ENCODE measurements at regions not wholly inside any gene's neighbourhood (a gene's known extent, or its start where the extent isn't known, plus 50 kb on each side); places are given as distances from the start of the nearest gene placed in this dataset.

DNA sequence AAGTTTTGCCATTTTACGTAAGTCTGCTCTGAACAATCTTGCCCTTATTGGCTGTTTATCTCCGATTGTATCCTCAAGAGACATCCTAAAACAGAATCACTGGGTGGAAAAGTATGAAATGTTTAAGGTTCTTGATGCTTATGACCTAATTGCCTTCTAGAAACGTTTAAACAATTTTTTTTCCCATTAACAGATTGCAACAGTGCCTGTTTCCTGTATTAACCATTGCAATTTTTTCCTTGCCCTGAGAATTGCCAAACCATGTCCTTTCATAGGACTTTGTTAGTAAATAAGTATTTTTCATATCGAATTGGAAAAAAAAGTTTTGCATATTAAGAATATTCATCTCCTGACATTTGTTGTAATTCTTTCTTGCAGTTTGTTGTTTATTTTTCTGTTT, 639.8 kb downstream of the INHBA start:
- H3K4me1 ChIP-seq (ENCODE audit: control insufficient read depth in 2 of 2, insufficient read depth in 2 of 2, low read length in 2 of 2) = no peaks in the 10 kb centered on the region
- H3K4me3 ChIP-seq (ENCODE audit: control extremely low read depth in 1 of 5, extremely low read depth in 1 of 5, insufficient read depth in 1 of 5, low read depth in 2 of 5, low read length in 4 of 5) = no peak overlapping the region
- ChIA-PET POLR2A (no interaction called here), CTCF (no interaction called here)
- ATAC-seq (ENCODE audit: low read depth) = no peak
- H3K9ac ChIP-seq (ENCODE audit: low read length) = no peak overlapping the region
- no CpG with 5 or more reads among the region's 4 CpGs for whole genome bisulfite sequencing (ENCODE audit: insufficient coverage)
- intact Hi-C loops (cut with micrococcal nuclease) = no loop called here
- Mint-ChIP-seq H3K4me1 (no peaks in the 10 kb centered on the region), H3K27me3 (no peaks in the 10 kb centered on the region), H3K4me3 (no peak overlapping the region), H3K27ac (no peak overlapping the region), H3K9me3 (ENCODE audit: insufficient read depth) (no peaks in the 10 kb centered on the region)
- H3K27ac ChIP-seq (ENCODE audit: low read length in 2 of 2) = no peak overlapping the region
- no peaks in the 10 kb centered on the region for H3K27me3 ChIP-seq (replicated peaks in 1 of 4; ENCODE audit: control extremely low read depth in 1 of 4, control insufficient read depth in 3 of 4, insufficient read depth in 4 of 4, low read length in 3 of 4)
- H3K79me2 ChIP-seq (ENCODE audit: control insufficient read depth, insufficient read depth, low read length) = no peaks in the 10 kb centered on the region
- peaks cover 0 to 7% (median 0%) of the 10 kb centered on the region in 3 donors for H3K9me3 ChIP-seq (ENCODE audit: control extremely low read depth in 1 of 3, control insufficient read depth in 2 of 3, insufficient read depth in 1 of 3, low read length in 2 of 3)
- H4K20me1 ChIP-seq (ENCODE audit: control insufficient read depth, insufficient read depth, low read length, poor library complexity, severe bottlenecking) = no peaks in the 10 kb centered on the region
- no peak overlapping the region for H3K4me2 ChIP-seq (replicated peaks; ENCODE audit: low read depth, low read length, poor library complexity, severe bottlenecking)
- H2AFZ ChIP-seq (ENCODE audit: insufficient read depth, low read depth, low read length, poor library complexity, severe bottlenecking) = no peak overlapping the region
- no peaks in the 10 kb centered on the region for H3K36me3 ChIP-seq (replicated peaks in 1 of 2; ENCODE audit: control extremely low read depth in 1 of 2, control insufficient read depth in 1 of 2, extremely low read depth in 1 of 2, insufficient read depth in 2 of 2, low read length in 1 of 2)
- no peak for DNase-seq
- no peak for TF ChIP-seq EZH2 (IDR thresholded peaks at IDR 0.05; ENCODE audit: borderline replicate concordance, insufficient read depth, low read depth, low read length, poor library complexity, severe bottlenecking)
- TF ChIP-seq, protein P1, sequence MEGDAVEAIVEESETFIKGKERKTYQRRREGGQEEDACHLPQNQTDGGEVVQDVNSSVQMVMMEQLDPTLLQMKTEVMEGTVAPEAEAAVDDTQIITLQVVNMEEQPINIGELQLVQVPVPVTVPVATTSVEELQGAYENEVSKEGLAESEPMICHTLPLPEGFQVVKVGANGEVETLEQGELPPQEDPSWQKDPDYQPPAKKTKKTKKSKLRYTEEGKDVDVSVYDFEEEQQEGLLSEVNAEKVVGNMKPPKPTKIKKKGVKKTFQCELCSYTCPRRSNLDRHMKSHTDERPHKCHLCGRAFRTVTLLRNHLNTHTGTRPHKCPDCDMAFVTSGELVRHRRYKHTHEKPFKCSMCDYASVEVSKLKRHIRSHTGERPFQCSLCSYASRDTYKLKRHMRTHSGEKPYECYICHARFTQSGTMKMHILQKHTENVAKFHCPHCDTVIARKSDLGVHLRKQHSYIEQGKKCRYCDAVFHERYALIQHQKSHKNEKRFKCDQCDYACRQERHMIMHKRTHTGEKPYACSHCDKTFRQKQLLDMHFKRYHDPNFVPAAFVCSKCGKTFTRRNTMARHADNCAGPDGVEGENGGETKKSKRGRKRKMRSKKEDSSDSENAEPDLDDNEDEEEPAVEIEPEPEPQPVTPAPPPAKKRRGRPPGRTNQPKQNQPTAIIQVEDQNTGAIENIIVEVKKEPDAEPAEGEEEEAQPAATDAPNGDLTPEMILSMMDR (IDR thresholded peaks at IDR 0.05) = no peak

DNA sequence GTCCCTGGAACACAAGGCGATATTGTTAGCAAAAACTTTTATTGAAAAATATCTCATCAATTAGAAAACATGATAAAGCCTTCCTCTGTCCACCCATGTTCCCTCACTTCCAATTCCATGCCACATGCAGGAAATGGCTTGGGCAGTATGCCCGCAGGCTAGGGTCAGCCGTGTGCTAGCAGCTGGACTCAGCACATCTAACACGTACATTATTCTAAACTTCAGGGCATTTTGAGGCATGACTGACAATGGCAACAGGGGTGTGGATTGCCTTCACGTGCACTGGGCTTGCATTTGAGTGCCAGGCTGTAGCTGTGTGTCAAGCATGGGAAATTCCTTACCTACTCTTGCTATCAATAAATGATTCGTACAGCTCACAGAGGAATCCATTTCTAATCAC, 642.1 kb downstream of the INHBA start:
- ATAC-seq (ENCODE audit: low read depth) (no peak), DNase-seq (no peak)
- H3K9ac ChIP-seq (ENCODE audit: low read length) = no peak overlapping the region
- H3K27ac ChIP-seq (ENCODE audit: low read length in 2 of 2) = no peak overlapping the region
- Mint-ChIP-seq H3K9me3 (ENCODE audit: insufficient read depth) (no peaks in the 10 kb centered on the region), H3K4me1 (no peaks in the 10 kb centered on the region), H3K27ac (no peak overlapping the region), H3K4me3 (no peak overlapping the region), H3K27me3 (no peaks in the 10 kb centered on the region)
- H4K20me1 ChIP-seq (ENCODE audit: control insufficient read depth, insufficient read depth, low read length, poor library complexity, severe bottlenecking) = no peaks in the 10 kb centered on the region
- no peak overlapping the region for H3K4me3 ChIP-seq (ENCODE audit: control extremely low read depth in 1 of 5, extremely low read depth in 1 of 5, insufficient read depth in 1 of 5, low read depth in 2 of 5, low read length in 4 of 5)
- no peaks in the 10 kb centered on the region for H3K36me3 ChIP-seq (replicated peaks in 1 of 2; ENCODE audit: control extremely low read depth in 1 of 2, control insufficient read depth in 1 of 2, extremely low read depth in 1 of 2, insufficient read depth in 2 of 2, low read length in 1 of 2)
- no peaks in the 10 kb centered on the region for H3K27me3 ChIP-seq (replicated peaks in 1 of 4; ENCODE audit: control extremely low read depth in 1 of 4, control insufficient read depth in 3 of 4, insufficient read depth in 4 of 4, low read length in 3 of 4)
- no peak overlapping the region for H2AFZ ChIP-seq (ENCODE audit: insufficient read depth, low read depth, low read length, poor library complexity, severe bottlenecking)
- POLR2A ChIA-PET = no interaction called here
- intact Hi-C loops (cut with micrococcal nuclease) = no loop called here
- H3K4me2 ChIP-seq (replicated peaks; ENCODE audit: low read depth, low read length, poor library complexity, severe bottlenecking) = no peak overlapping the region
- WGBS (ENCODE audit: insufficient coverage) = 90% methylated on average over 3 of the region's 6 CpGs
- H3K9me3 ChIP-seq (ENCODE audit: control extremely low read depth in 1 of 3, control insufficient read depth in 2 of 3, insufficient read depth in 1 of 3, low read length in 2 of 3) = peaks cover 0 to 7% (median 0%) of the 10 kb centered on the region in 3 donors
- H3K79me2 ChIP-seq (ENCODE audit: control insufficient read depth, insufficient read depth, low read length) = no peaks in the 10 kb centered on the region
- H3K4me1 ChIP-seq (ENCODE audit: control insufficient read depth in 2 of 2, insufficient read depth in 2 of 2, low read length in 2 of 2) = no peaks in the 10 kb centered on the region
- CTCF ChIA-PET = no interaction called here
- no peak for TF ChIP-seq EZH2 (IDR thresholded peaks at IDR 0.05; ENCODE audit: borderline replicate concordance, insufficient read depth, low read depth, low read length, poor library complexity, severe bottlenecking)
- TF ChIP-seq, protein P1 (IDR thresholded peaks at IDR 0.05) = no peak
